ENCODE measurements at regions not wholly inside any gene's neighbourhood (a gene's known extent, or its start where the extent isn't known, plus 50 kb on each side); places are given as distances from the start of the nearest gene placed in this dataset.

DNA sequence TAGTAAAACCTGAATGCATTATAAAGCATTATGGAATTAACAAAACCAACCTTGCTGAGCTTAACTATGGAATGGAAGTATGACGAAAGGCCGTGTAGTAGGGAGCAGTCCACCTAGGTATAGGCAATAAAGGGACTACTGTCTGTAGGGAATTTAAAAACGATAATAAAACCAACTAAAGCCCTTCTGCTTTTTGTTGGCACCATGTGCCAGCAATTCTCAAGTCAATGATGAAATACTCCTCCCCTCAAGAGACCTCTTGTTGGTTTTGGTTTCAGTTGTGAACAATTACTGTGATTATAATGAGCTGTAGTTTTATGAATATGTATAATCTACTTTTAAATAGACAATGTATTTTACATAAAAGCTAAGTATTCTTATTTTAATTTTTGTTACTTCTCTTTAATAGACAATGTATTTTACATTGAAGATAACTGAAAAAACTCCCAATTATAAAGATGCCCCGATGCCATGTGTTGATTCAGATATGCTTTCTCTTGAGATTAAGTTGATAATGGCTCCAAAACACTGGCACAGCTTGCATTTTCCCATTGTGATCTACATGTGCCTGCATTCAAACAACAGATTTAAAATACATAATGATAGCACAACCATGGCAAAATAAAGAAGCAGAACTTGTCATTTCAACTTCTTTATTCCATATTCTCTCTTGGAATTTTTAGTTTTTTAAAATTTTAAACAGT, 55.5 kb upstream of the ZDBF2 start (continued):
- no peak for TF ChIP-seq MZF1 (tag by site-specific recombination; IDR thresholded peaks at IDR 0.05; ENCODE audit: borderline replicate concordance)

DNA sequence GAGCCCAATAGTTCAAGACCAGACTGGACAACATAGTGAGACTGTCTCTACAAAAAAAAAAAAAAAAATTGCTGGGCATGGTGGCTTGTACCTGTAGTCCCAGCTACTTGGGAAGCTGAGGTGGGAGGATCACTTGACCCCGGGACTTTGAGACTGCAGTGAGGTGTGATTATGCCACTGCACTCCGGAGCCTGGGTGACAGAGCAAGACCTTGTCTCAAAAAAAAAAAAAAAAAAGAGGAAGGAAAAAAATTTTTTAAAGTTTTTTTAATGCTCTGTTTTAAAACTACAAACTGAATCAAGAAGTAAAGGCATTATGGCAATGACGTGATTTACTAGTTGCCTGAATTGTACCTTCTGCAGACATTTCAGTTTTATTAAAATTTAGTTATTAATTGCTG, 54.5 kb upstream of the ZDBF2 start:
- Histone ChIP-seq H3K36me3 (ENCODE audit: control insufficient read depth in 2 of 2, insufficient read depth in 1 of 2, low read length in 2 of 2) (no peaks in the 10 kb centered on the region), H3K27ac (ENCODE audit: extremely low read depth, low read depth, low read length) (no peak overlapping the region), H3K4me3 (ENCODE audit: low read depth, low read length) (no peak overlapping the region), H3K9me3 (ENCODE audit: control insufficient read depth, insufficient read depth, low read depth, low read length) (no peaks in the 10 kb centered on the region), H3K4me1 (ENCODE audit: control insufficient read depth, insufficient read depth, low read length) (no peaks in the 10 kb centered on the region; the same call in 1 of the 2 replicates)
- TF ChIP-seq ZNF280C (tag by site-specific recombination; IDR thresholded peaks at IDR 0.05) (no peak), ZNF521 (tag by site-specific recombination; IDR thresholded peaks at IDR 0.05) (no peak), ZNF223 (tag by site-specific recombination; IDR thresholded peaks at IDR 0.05) (no peak), WT1 (tag by site-specific recombination; IDR thresholded peaks at IDR 0.05) (no peak), ZNF175 (tag by site-specific recombination; IDR thresholded peaks at IDR 0.05) (no peak), HOXA7 (CRISPR knock-in tag; IDR thresholded peaks at IDR 0.05; ENCODE audit: borderline replicate concordance) (no peak), ZBTB8A (tag by site-specific recombination; IDR thresholded peaks at IDR 0.05) (no peak), ZNF600 (tag by site-specific recombination; IDR thresholded peaks at IDR 0.05) (no peak), ZNF341 (tag by site-specific recombination; IDR thresholded peaks at IDR 0.05; ENCODE audit: low read depth) (no peak), ZNF394 (tag by site-specific recombination; IDR thresholded peaks at IDR 0.05; ENCODE audit: borderline replicate concordance) (no peak), KLF9 (tag by site-specific recombination; IDR thresholded peaks at IDR 0.05; ENCODE audit: low read depth) (no peak), ZNF639 (tag by site-specific recombination; IDR thresholded peaks at IDR 0.05) (no peak), BCL11B (tag by site-specific recombination; IDR thresholded peaks at IDR 0.05; ENCODE audit: low read depth) (no peak)
- TF ChIP-seq, protein P1, sequence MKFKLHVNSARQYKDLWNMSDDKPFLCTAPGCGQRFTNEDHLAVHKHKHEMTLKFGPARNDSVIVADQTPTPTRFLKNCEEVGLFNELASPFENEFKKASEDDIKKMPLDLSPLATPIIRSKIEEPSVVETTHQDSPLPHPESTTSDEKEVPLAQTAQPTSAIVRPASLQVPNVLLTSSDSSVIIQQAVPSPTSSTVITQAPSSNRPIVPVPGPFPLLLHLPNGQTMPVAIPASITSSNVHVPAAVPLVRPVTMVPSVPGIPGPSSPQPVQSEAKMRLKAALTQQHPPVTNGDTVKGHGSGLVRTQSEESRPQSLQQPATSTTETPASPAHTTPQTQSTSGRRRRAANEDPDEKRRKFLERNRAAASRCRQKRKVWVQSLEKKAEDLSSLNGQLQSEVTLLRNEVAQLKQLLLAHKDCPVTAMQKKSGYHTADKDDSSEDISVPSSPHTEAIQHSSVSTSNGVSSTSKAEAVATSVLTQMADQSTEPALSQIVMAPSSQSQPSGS (tag by site-specific recombination; IDR thresholded peaks at IDR 0.05; ENCODE audit: low read depth), result no peak
- TF ChIP-seq, protein P2, sequence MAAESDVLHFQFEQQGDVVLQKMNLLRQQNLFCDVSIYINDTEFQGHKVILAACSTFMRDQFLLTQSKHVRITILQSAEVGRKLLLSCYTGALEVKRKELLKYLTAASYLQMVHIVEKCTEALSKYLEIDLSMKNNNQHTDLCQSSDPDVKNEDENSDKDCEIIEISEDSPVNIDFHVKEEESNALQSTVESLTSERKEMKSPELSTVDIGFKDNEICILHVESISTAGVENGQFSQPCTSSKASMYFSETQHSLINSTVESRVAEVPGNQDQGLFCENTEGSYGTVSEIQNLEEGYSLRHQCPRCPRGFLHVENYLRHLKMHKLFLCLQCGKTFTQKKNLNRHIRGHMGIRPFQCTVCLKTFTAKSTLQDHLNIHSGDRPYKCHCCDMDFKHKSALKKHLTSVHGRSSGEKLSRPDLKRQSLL (tag by site-specific recombination; IDR thresholded peaks at IDR 0.05), result no peak
- TF ChIP-seq, protein P3, sequence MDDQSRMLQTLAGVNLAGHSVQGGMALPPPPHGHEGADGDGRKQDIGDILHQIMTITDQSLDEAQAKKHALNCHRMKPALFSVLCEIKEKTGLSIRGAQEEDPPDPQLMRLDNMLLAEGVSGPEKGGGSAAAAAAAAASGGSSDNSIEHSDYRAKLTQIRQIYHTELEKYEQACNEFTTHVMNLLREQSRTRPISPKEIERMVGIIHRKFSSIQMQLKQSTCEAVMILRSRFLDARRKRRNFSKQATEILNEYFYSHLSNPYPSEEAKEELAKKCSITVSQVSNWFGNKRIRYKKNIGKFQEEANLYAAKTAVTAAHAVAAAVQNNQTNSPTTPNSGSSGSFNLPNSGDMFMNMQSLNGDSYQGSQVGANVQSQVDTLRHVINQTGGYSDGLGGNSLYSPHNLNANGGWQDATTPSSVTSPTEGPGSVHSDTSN (CRISPR knock-in tag; IDR thresholded peaks at IDR 0.05), result no peak
- POLR2A ChIA-PET, result no interaction called here
- CTCF ChIA-PET, result interaction anchor here (0.5 to 0.8 kb wide), 4 partner anchors 10 to 578 kb away, joined by 3 to 4 read pairs (median 3); partner anchors contain the start of gene ZDBF2
